Brain microvascular endothelial cell (primary cell): ENCODE measurements at regions not wholly inside any gene's neighbourhood (a gene's known extent, or its start where the extent isn't known, plus 50 kb on each side); places are given as distances from the start of the nearest gene placed in this dataset.

Experiments
- DNase-seq: peaks from one replicate; pipeline ENCODE4 v3.0.0-alpha.2; 2020
- H3K27ac ChIP-seq: fragments of 250-450 bp; sonication (Bioruptor Pico); 2 replicates; pipeline ENCODE4 v1.5.1; 2020; ENCODE audit warnings: mild to moderate bottlenecking, moderate library complexity
- H3K27me3 ChIP-seq: fragments of 250-450 bp; sonication (Bioruptor Pico); replicated peaks from 2 replicates; pipeline ENCODE4 v1.5.1; 2020; ENCODE audit warnings: mild to moderate bottlenecking
- H3K36me3 ChIP-seq: fragments of 250-450 bp; sonication (Bioruptor Pico); replicated peaks from 2 replicates; pipeline ENCODE4 v1.5.1; 2020; ENCODE audit warnings: mild to moderate bottlenecking
- H3K4me3 ChIP-seq: 2 replicates; pipeline ENCODE4 v1.5.1; 2011; ENCODE audit warnings: low read depth, mild to moderate bottlenecking, control low read depth, low read length, moderate library complexity
- CTCF ChIP-seq: IDR thresholded peaks from 2 replicates; pipeline ENCODE4 v1.5.1; 2011; ENCODE audit warnings: low read depth, mild to moderate bottlenecking, moderate library complexity, low read length, control low read depth, inconsistent platforms; ENCODE audit errors: missing control alignments
- in situ Hi-C: cut with HindIII; loops from 2 replicates; pipeline ENCODE4 v1.10.0; 2017; ENCODE audit warnings: low sequenced_read_pairs, low pct_ligation_motif_present

GRCh38 chr5:109589986-109590385, 99.7 kb upstream of the MAN2A1 start:
- no peak overlapping the region for H3K4me3 ChIP-seq
- peak; percentile 2 for DNase-seq
- in situ Hi-C loops, result no loop called here
- no peak overlapping the region for H3K27ac ChIP-seq
- no peaks in the 10 kb centered on the region for H3K36me3 ChIP-seq
- no peaks in the 10 kb centered on the region for H3K27me3 ChIP-seq
- TF ChIP-seq CTCF, result no peak

DNA sequence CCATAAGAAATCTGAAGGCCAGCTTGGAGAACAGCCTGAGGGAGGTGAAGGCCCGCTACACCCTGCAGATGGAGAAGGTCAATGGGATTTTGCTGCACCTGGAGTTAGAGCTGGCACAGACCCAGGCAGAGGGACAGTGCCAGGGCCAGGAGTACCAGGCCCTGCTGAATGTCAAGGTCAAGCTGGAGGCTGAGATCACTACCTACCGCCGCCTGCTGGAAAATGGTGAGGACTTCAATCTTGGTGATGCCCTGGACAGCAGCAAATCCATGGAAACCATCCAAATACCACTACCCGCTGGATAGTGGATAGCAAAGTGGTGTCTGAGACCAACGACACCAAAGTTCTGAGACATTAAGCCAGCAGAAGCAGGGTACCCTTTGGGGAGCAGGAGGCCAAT, 100.5 kb upstream of the MAN2A1 start:
- in situ Hi-C loops, result no loop called here

DNA sequence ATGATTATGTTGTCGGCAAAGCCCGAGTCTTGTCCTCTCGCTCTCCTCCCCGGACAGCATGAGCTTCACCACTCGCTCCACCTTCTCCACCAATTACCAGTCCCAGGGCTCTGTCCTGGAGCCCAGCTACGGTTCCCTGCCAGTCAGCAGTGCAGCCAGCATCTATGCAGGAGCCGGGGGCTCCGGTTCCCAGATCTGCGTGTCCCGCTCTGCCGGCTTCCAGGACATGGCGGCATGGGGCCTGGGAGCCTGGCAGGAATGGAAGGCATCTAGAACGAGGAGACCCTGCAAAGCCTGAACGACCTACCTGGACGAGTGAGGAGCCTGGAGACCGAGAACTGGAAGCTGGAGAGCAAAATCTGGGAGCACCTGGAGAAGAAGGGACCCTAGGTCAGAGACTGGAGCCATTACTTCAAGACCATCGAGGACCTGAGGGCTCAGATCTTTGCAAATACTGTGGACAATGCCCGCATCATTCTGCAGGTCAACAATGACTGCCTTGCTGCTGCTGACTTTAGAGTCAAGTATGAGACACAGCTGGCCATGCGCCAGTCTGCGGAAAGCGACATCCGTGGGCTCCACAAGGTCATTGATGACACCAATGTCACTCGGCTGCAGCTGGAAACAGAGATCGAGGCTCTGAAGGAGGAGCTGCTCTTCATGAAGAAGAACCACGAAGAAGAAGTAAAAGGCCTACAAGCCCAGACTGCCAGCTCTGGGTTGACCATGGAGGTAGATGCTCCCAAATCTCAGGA, 101.3 kb upstream of the MAN2A1 start:
- Histone ChIP-seq H3K4me3 (no peak overlapping the region), H3K27me3 (no peaks in the 10 kb centered on the region), H3K36me3 (no peaks in the 10 kb centered on the region), H3K27ac (no peak overlapping the region)
- no peak for DNase-seq
- in situ Hi-C loops, result no loop called here
- TF ChIP-seq CTCF, result no peak

More for the DNA sequence above, 100.5 kb upstream of the MAN2A1 start:
- Histone ChIP-seq H3K4me3 (no peak overlapping the region), H3K27ac (no peak overlapping the region), H3K36me3 (no peaks in the 10 kb centered on the region), H3K27me3 (no peaks in the 10 kb centered on the region)
- no peak for DNase-seq
- TF ChIP-seq CTCF, result no peak

DNA sequence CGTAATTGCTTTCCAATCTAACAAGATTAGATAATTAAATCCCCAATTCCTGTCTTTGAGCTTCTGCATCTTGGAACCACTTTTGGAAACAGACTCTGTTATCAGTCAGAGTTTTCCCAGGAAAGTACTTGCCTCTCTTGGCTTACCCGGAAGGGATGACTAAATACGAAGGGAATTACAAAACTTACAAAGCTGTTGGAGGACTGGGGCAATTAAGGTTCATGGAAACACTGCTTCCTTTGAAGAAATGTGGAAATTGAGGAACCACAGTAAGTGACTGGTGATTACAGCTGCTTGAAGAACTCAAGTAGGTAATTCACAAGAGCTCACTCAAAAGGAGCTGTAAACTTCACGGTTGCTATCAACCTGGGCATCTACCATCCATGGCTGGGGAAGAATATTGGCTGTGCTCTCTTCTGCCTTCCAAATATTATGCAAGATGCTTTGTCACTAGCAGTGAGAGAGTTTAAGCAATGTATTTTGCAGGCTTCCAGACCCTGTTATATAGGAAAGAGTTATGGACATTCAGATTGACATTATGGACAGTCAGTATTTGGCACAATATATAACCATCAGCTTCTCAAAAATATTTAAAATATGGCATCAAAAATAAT, 104.6 kb upstream of the MAN2A1 start:
- in situ Hi-C loops, result no loop called here
- no peak for DNase-seq
- H3K27me3 ChIP-seq, result no peaks in the 10 kb centered on the region
- H3K27ac ChIP-seq, result no peak overlapping the region
- TF ChIP-seq CTCF, result no peak
- no peak overlapping the region for H3K4me3 ChIP-seq
- no peaks in the 10 kb centered on the region for H3K36me3 ChIP-seq

DNA sequence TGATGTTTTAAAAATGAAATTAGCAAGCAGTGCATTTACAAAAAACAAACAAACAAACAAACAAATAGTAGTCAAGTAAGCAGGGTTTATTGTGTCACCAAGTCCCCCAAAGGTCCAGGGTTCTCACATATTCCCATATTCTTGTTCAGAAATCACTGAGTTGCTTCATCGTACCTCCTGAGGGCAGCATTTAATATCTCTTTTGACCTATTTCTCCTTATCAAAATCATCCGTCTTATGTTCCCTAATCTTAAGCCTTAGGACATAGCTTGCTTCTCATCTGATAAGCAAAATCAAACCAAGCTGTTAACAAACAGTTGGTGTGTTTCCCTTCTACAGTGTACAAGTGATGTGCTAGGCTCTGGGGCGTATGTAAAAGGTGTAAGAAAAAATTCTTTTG, 109.5 kb upstream of the MAN2A1 start:
- Histone ChIP-seq H3K36me3 (no peaks in the 10 kb centered on the region), H3K4me3 (no peak overlapping the region), H3K27me3 (no peaks in the 10 kb centered on the region), H3K27ac (no peak overlapping the region)
- DNase-seq, result no peak
- no peak for TF ChIP-seq CTCF
- in situ Hi-C loops, result no loop called here

DNA sequence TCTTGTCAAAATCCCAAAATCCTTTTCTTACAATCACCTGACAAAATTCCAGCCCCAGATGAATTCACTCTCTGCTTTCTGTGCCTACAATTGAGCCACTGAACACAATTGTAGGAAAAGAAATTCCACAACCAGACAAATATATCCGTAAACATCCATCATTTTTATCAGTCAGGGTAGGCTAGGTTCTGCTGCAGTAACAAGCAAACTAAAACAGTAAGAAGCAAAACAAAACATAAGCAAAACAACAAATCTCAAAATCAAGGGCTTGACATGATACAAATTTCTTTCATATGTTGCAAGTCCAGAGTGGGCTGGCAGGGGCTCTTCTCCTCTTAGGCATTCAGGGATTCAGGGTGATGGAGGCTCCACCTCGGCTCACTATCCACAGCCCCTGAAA, 114.2 kb upstream of the MAN2A1 start:
- no peak for DNase-seq
- Histone ChIP-seq H3K36me3 (no peaks in the 10 kb centered on the region), H3K4me3 (no peak overlapping the region), H3K27me3 (no peaks in the 10 kb centered on the region), H3K27ac (no peak overlapping the region)
- no peak for TF ChIP-seq CTCF
- in situ Hi-C loops, result no loop called here
